UCSD-AML1 (cell line): ENCODE measurements at regions not wholly inside any gene's neighbourhood (a gene's known extent, or its start where the extent isn't known, plus 50 kb on each side); places are given as distances from the start of the nearest gene placed in this dataset.

Source experiments
- DNase-seq: peaks from one replicate; lab custom pipeline; 2025; ENCODE audit not compliant: unreplicated experiment; lab: John Stamatoyannopoulos, UW

- no peak for DNase-seq
Observed at GRCh38 chr12:92003701-92004100, 141.9 kb downstream of the BTG1 start.

GRCh38 chr12:92002673-92003382 lies 142.8 kb downstream of the BTG1 start:
- no peak for DNase-seq

GRCh38 chr12:92002195-92002649 lies 143.4 kb downstream of the BTG1 start:
- no peak for DNase-seq

GRCh38 chr12:92000597-92000996 lies 145.0 kb downstream of the BTG1 start:
- DNase-seq, result no peak

GRCh38 chr12:91999823-92000222 lies 145.8 kb downstream of the BTG1 start:
- no peak for DNase-seq

- no peak for DNase-seq
Observed at GRCh38 chr12:91998316-91998715, 147.3 kb downstream of the BTG1 start.

GRCh38 chr12:91994208-91994797 lies 151.3 kb downstream of the BTG1 start:
- no peak for DNase-seq

GRCh38 chr12:91993287-91994017 lies 152.2 kb downstream of the BTG1 start:
- DNase-seq, result no peak

- DNase-seq, result no peak
Observed at GRCh38 chr12:91991399-91992187, 154.1 kb downstream of the BTG1 start.

GRCh38 chr12:91990525-91990924 lies 155.1 kb downstream of the BTG1 start:
- DNase-seq, result no peak

GRCh38 chr12:91989143-91989542 lies 156.5 kb downstream of the BTG1 start:
- DNase-seq, result no peak

- no peak for DNase-seq
Observed at GRCh38 chr12:91988086-91988923, 157.3 kb downstream of the BTG1 start.

GRCh38 chr12:91986084-91986483 lies 159.6 kb downstream of the BTG1 start:
- no peak for DNase-seq

GRCh38 chr12:91985002-91985787 lies 160.5 kb downstream of the BTG1 start:
- DNase-seq, result no peak

GRCh38 chr12:91984556-91984955 lies 161.1 kb downstream of the BTG1 start:
- DNase-seq, result no peak

GRCh38 chr12:91983935-91984334 lies 161.7 kb downstream of the BTG1 start:
- no peak for DNase-seq

GRCh38 chr12:91982946-91983345 lies 162.7 kb downstream of the BTG1 start:
- no peak for DNase-seq

- no peak for DNase-seq
Observed at GRCh38 chr12:91980389-91980821, 165.2 kb downstream of the BTG1 start.

- DNase-seq, result no peak
Observed at GRCh38 chr12:91978143-91978542, 167.5 kb downstream of the BTG1 start.

- DNase-seq, result no peak
Observed at GRCh38 chr12:91975891-91976290, 169.8 kb downstream of the BTG1 start.
